HT-29 (cell line): ENCODE measurements at regions not wholly inside any gene's neighbourhood (a gene's known extent, or its start where the extent isn't known, plus 50 kb on each side); places are given as distances from the start of the nearest gene placed in this dataset.
"Not testable (repeated sequence)": the region's sequence is repeated elsewhere in the genome, so short reads cannot be mapped to it uniquely, and the experiment has no call there.

ENCODE experiments used
- DNase-seq: peaks from one replicate; pipeline ENCODE4 v3.0.0-alpha.2; 2015; ENCODE audit warnings: low spot score

DNA sequence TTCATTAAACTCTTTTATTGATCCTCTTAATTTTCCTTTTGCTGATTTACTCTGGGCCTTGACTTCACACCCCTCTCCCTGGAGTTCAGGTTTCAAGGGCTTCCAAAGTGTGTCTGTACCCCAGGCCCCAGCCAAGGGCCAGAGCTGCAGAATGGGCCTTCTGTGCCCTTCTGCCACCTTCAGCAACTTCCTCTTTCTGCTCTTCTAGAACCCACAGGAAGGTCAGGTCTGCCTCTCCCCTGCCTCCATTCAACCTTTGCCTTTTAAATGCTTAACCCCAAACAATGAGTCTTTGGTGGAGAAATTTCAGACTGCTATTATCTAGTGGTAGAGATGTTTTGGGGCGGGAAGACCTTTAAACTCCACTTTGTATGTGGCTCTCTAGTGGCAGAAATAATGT, 63.1 kb downstream of the TSN start:
- DNase-seq: no peak

DNA sequence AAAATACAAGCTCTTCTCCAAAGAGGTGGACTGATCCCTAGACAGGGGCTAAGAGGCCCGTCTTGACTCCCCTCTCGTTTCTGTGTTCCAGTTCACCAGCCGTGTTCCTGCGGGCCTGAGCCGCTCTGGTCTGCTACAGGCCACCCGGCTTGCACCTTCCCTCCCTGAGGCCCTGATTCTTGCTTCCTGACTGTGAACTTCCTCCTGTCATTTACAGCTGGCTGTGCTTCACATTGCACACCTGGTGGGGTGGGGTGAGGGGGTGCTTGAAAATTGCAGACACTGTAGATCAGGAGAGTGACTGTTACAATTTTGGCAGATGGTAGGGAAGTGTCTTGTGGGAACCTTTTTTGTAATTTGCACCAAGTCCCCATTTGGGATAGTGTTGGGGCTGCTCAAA, 64.4 kb downstream of the TSN start:
- no peak for DNase-seq

DNA sequence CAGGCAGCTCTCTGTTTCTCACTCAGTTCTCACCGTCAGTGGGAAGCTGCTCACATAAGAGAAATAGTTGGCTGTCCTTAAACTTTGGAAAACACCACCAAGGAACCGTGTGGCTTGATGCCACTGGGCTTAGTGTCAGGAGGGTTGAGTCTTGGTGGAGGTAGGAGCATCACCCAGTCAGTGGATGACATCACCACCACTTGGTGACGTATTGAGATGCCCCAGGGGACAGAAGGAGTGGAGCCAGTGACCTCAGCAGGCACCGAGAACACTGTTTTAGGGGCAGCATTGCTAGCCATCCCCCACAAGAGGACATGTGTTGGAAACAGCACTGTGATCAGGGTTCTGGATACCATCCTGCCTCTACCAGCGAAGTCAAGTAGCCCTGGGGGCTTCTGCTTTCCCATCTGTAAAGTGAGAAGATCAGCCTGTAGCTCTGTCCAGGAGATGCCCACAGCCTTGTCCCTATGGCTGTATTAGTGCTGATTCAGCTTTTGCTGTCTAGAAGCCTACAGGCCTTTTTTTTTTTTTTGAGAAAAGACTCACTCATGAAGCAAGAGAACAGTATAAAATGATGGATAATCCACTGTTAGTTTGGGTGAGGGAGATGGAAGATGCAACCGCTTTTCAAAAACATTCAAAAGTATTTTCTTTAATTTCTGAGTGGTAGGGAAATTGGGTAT, 66.2 kb downstream of the TSN start:
- no peak for DNase-seq

GRCh38 chr2:121824264-121824663, 68.8 kb downstream of the TSN start:
- DNase-seq: no peak

GRCh38 chr2:121825003-121825950, 69.8 kb downstream of the TSN start:
- DNase-seq: no peak

DNA sequence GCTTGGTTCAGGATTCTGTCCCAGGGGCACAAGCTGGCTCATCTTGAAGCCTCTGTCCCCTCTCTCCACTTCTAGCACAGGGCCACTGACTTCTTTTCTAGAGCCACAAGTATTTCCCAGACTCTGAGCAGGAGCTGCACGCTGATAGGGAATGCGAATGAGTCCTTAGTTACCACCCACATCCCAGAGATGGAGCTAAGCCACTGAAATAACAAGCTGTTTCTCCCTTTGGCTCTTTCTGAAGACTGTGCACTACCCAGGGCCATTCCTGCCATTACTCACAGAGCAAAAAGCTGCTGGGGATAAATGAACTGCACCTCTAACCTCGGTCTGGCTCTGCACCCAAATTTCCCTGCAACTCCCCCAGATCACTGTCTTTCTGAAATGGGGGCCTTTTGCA, 70.6 kb downstream of the TSN start:
- DNase-seq: no peak

DNA sequence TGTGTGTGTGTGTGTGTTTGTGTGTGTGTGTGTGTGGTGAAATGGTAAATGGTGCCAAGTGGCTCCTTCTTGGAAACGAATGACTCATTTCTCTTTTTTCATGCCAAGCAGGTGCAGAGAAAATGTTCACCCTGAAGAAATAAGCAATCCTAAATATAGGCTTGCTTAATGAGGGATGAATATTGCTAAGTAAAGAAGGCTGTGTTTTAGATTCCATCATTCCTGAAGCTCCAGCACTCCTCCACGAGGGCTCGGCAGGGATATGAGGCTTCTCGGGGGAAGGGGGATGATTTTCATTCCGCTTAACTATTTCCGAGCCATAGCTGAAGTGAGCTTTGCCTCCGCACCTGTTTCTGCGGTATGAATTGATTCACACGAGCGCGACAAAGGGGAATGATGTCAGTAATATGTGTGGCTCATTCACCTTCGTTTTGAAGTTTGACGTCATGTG, 72.9 kb downstream of the TSN start:
- DNase-seq: no peak

- no peak for DNase-seq
These were observed 75.4 kb downstream of the TSN start for GRCh38 chr2:121830809-121831208.

GRCh38 chr2:121831841-121832240, 76.4 kb downstream of the TSN start:
- DNase-seq: no peak

- no peak for DNase-seq
These were observed 77.2 kb downstream of the TSN start for GRCh38 chr2:121832412-121833357.

- no peak for DNase-seq
These were observed 77.9 kb downstream of the TSN start for GRCh38 chr2:121833358-121833723.

- no peak for DNase-seq
These were observed 81.2 kb downstream of the TSN start for GRCh38 chr2:121836611-121837010.

GRCh38 chr2:121837591-121837990, 82.1 kb downstream of the TSN start:
- DNase-seq: no peak

GRCh38 chr2:121838551-121838950, 83.1 kb downstream of the TSN start:
- no peak for DNase-seq

- DNase-seq: peak; percentile 3
These were observed 84.1 kb downstream of the TSN start for GRCh38 chr2:121839584-121839983.

DNA sequence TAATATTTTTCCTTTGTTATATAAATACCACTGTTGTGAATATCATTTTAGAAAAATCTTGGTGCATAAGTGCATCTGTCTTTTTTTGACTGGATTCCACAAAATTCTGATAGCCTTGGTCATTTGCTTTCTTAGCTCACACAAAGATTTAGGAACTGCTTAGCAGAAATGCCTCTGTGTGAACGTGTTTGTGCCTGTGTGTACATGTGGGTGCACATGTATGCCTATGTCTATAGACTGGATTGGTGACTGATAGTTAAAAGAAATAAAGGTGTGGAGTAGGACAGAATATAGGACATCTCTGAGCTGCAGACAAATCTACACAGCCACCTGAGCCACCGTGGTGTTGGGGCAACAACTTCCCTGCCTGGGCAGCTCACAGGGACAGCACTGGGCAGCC, 93.8 kb downstream of the TSN start:
- no peak for DNase-seq

- DNase-seq: not testable (repeated sequence)
These were observed 97.7 kb downstream of the TSN start for GRCh38 chr2:121853149-121853548.

DNA sequence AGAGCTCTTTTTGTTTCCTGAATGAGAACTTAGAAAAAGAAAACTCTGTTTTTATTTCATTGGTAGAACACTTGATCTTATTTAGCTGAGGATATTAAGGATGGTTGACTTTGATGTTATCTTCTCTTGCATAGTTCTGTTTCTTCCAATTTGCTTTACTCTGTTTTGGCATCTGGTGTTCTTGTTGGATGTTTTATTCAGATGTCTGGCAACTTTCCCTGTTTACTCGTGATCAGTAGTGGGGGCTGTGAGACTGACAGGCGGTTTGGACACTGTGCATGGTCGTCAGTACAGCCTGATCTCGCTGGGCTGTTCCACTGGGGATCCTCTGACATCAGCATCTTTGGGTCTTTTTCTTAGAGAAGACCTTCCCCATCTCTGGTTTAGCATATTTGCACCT, 100.1 kb downstream of the TSN start:
- no peak for DNase-seq

- DNase-seq: no peak
These were observed 100.9 kb downstream of the TSN start for GRCh38 chr2:121856360-121856759.

DNA sequence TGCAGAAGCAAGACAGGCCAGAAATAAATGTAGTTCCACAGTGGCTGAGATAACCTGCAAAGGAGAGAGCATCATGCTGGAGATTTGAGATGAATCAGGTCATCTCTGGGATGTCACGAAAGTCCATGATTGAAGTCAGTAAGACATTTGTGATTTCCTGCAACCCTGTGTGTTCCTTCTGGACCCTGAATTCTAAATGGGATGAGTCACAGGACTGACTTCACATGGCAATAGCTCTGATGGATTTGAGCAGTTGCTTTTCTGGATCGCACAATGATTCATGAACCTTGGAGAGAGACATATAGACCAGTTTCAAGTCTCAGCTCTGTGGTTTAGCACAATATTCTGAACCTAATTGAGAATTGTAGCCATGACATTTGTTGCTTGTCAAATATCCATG, 102.9 kb downstream of the TSN start:
- no peak for DNase-seq

DNA sequence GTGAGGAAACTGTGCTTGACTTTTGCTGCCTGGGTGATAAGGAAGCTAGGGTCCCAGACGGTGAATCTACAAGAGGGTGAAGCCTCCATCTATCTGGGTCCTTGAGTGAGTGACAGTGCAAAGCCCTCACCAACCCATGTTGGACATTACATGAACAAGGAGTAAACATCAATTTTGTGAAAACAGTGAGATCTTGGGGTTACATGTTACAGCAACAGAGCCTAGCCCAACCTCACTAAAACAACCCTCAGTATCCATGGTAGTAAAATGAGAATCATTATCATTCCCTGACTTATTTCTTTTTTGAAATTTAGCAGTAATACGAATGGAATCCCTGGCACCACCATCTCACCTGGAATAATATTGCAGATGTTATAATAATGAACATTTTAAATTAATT, 103.4 kb downstream of the TSN start:
- DNase-seq: no peak
